Panc1 (cell line): ENCODE measurements at regions not wholly inside any gene's neighbourhood (a gene's known extent, or its start where the extent isn't known, plus 50 kb on each side); places are given as distances from the start of the nearest gene placed in this dataset.

Experiments
- ATAC-seq: fragments of 200-7000 bp; cut with Tn5 transposase; 2 replicates; pipeline ENCODE4 v1.9.1; 2020; ENCODE audit warnings: mild to moderate bottlenecking, moderate library complexity
- BruUV-seq: library from RNA; stranded (reverse); fragments of 400-500 nt; replicated peaks from 2 replicates; lab custom pipeline; 2021; lab: Mats Ljungman, UMichigan
- CTCF ChIA-PET: fragments of 300-600 bp; sonication (Branson Sonifier 250); formaldehyde crosslinking; loops from one replicate; lab custom pipeline; 2022; ENCODE audit warnings: antibody characterized with exemption; lab: Charles Lee
- POLR2A ChIA-PET: fragments of 300-600 bp; sonication (Branson Sonifier 250); formaldehyde crosslinking; loops from one replicate; lab custom pipeline; 2022; ENCODE audit warnings: antibody characterized with exemption; lab: Charles Lee
- DNase-seq: peaks from one replicate; pipeline ENCODE4 v3.0.0-alpha.2; 2010; ENCODE audit warnings: low read depth, low spot score
- H3K27ac ChIP-seq: 2 replicates; pipeline ENCODE4 v1.5.1; 2011; ENCODE audit warnings: mild to moderate bottlenecking, low read length, inconsistent platforms
- H3K27me3 ChIP-seq: fragments of 200-500 bp; sonication (Bioruptor generic); 2 replicates; pipeline ENCODE4 v1.6.0; 2014; ENCODE audit warnings: low read length, inconsistent platforms; ENCODE audit not compliant: control insufficient read depth, insufficient read depth
- H3K36me3 ChIP-seq: fragments of 200-500 bp; sonication (Bioruptor generic); 2 replicates; pipeline ENCODE4 v1.5.1; 2014; ENCODE audit warnings: inconsistent platforms, mild to moderate bottlenecking, low read length, moderate library complexity; ENCODE audit not compliant: control insufficient read depth, insufficient read depth
- H3K4me1 ChIP-seq: 2 replicates; pipeline ENCODE4 v1.5.1; 2011; ENCODE audit warnings: inconsistent platforms, mild to moderate bottlenecking, low read length, moderate library complexity; ENCODE audit not compliant: control insufficient read depth, insufficient read depth
- H3K4me3 ChIP-seq, 2 experiments: 2 replicates each; pipeline ENCODE4 v1.5.1; 2011 to 2012; ENCODE audit warnings: low read depth in 2 of 2, low read length in 2 of 2, mild to moderate bottlenecking in 2 of 2, inconsistent platforms in 1 of 2, moderate library complexity in 1 of 2
- H3K9me3 ChIP-seq: fragments of 200-500 bp; sonication (Bioruptor generic); 2 replicates; pipeline ENCODE4 v1.5.1; 2014; ENCODE audit warnings: low read depth, mild to moderate bottlenecking, inconsistent platforms, low read length, moderate library complexity; ENCODE audit not compliant: control insufficient read depth, insufficient read depth
- POLR2AphosphoS5 ChIP-seq: IDR thresholded peaks from 2 replicates; pipeline ENCODE4 v1.6.1; 2012; ENCODE audit warnings: mild to moderate bottlenecking, low read depth, low read length, moderate library complexity
- SIN3A ChIP-seq: IDR thresholded peaks from 2 replicates; pipeline ENCODE4 v1.6.1; 2012; ENCODE audit warnings: low read depth, mild to moderate bottlenecking, low read length, moderate library complexity, borderline replicate concordance; ENCODE audit not compliant: insufficient read depth
- TCF7L2 ChIP-seq: IDR thresholded peaks from 2 replicates; pipeline ENCODE4 v1.6.1; 2011; ENCODE audit warnings: mild to moderate bottlenecking, low read depth, low read length, inconsistent platforms
- in situ Hi-C: cut with HindIII; loops from 2 replicates; pipeline ENCODE4 v1.10.0; 2016; ENCODE audit warnings: low sequenced_read_pairs, low pct_unique_long_range_greater_than_20kb
- intact Hi-C: fragments of 100-400 bp; cut with micrococcal nuclease; formaldehyde crosslinking; loops from one replicate; pipeline ENCODE4 v1.10.0; 2022; ENCODE audit not compliant: unreplicated experiment
- TF ChIP-seq, protein P1 (sequence below), 2 experiments: IDR thresholded peaks; 2 replicates each; pipeline ENCODE4 v1.6.1; 2011 to 2012; ENCODE audit warnings: low read depth in 2 of 2, control low read depth in 1 of 2, low read length in 1 of 2, mild to moderate bottlenecking in 1 of 2, moderate library complexity in 1 of 2; ENCODE audit not compliant: insufficient read depth in 1 of 2
- TF ChIP-seq, protein P2 (sequence below): fragments of 450-650 bp; IDR thresholded peaks from 2 replicates; pipeline ENCODE4 v1.5.1; 2017; ENCODE audit warnings: mild to moderate bottlenecking

DNA sequence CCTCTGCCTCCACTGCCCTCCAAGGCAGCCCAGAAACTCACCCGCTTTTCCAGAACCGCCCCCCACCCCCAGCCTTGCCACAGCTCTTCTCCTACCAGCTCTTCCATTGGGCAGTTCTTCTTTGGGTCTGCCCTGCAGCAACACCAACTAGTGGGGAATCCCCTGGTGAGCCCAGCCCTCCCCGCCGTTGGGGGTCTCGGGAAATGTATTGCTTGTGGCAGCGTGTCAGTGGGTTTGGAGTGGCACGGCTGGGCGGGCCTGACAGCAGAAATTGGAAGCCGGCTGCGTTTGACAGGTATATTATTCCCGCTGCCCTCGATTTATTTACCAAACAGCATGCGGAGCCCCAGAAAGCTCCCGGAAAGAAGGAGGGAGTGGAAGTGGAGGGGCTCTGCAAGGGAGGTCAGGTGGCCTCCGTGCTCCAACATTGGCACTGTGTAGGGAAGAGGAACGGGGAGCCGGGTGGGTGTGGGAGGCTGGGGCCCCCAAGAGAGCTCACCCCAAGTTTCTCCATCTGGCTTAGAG lies 65.2 kb upstream of the NECTIN1 start:
- H3K27me3 ChIP-seq = no peaks in the 10 kb centered on the region
- ATAC-seq = no peak
- no peak overlapping the region for H3K4me3 ChIP-seq
- ChIA-PET POLR2A (no interaction called here), CTCF (no interaction called here)
- H3K36me3 ChIP-seq = no peaks in the 10 kb centered on the region
- no peak for DNase-seq
- intact Hi-C loops (no loop called here), in situ Hi-C loops (no loop called here)
- peaks cover 10% of the 10 kb centered on the region for H3K4me1 ChIP-seq
- no peak for TF ChIP-seq SIN3A
- TF ChIP-seq, protein P1, sequence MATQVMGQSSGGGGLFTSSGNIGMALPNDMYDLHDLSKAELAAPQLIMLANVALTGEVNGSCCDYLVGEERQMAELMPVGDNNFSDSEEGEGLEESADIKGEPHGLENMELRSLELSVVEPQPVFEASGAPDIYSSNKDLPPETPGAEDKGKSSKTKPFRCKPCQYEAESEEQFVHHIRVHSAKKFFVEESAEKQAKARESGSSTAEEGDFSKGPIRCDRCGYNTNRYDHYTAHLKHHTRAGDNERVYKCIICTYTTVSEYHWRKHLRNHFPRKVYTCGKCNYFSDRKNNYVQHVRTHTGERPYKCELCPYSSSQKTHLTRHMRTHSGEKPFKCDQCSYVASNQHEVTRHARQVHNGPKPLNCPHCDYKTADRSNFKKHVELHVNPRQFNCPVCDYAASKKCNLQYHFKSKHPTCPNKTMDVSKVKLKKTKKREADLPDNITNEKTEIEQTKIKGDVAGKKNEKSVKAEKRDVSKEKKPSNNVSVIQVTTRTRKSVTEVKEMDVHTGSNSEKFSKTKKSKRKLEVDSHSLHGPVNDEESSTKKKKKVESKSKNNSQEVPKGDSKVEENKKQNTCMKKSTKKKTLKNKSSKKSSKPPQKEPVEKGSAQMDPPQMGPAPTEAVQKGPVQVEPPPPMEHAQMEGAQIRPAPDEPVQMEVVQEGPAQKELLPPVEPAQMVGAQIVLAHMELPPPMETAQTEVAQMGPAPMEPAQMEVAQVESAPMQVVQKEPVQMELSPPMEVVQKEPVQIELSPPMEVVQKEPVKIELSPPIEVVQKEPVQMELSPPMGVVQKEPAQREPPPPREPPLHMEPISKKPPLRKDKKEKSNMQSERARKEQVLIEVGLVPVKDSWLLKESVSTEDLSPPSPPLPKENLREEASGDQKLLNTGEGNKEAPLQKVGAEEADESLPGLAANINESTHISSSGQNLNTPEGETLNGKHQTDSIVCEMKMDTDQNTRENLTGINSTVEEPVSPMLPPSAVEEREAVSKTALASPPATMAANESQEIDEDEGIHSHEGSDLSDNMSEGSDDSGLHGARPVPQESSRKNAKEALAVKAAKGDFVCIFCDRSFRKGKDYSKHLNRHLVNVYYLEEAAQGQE (IDR thresholded peaks at IDR 0.05; ENCODE audit: insufficient read depth in 1 of 2, low read depth in 2 of 2, low read length in 1 of 2) = no peak
- no peak overlapping the region for H3K27ac ChIP-seq
- BruUV-seq = no TSS peak
- H3K9me3 ChIP-seq = no peaks in the 10 kb centered on the region

DNA sequence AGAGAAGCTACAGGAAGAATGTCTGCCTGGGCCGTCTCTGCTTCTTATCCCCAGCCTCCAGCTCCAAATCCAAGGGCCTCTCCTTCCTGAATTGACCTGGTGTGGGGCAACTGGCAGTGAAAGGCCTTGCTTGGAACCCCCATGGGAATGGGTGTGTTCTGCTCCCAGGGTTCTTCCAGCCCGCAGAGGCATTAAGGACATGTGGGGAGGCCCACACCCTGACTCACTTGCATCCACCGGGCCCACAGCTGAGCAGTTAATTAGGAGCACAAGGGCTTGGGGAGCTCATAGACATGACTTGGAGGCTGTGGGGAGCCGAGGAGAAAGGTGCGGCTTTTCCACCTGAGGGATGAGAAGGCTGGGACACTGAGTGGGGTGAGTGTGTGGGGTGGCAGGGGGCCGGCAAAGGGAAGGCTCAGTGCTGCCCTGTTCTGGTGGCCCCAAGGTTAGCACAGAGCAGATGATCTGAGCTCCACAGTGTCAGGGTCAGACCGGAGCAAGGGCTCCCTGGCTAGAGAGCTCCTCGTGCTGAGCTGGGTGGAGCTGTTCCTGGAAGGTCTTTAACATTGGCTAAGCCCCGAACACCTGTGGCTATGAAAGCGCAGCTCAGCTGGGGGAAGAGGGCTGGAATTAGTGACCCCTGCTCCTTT lies 64.5 kb upstream of the NECTIN1 start:
- BruUV-seq = no TSS peak
- Histone ChIP-seq H3K27me3 (no peaks in the 10 kb centered on the region), H3K9me3 (no peaks in the 10 kb centered on the region), H3K4me1 (peaks cover 10% of the 10 kb centered on the region), H3K27ac (no peak overlapping the region), H3K36me3 (no peaks in the 10 kb centered on the region), H3K4me3 (no peak overlapping the region)
- intact Hi-C loops (no loop called here), in situ Hi-C loops (no loop called here)
- TF ChIP-seq, protein P2, sequence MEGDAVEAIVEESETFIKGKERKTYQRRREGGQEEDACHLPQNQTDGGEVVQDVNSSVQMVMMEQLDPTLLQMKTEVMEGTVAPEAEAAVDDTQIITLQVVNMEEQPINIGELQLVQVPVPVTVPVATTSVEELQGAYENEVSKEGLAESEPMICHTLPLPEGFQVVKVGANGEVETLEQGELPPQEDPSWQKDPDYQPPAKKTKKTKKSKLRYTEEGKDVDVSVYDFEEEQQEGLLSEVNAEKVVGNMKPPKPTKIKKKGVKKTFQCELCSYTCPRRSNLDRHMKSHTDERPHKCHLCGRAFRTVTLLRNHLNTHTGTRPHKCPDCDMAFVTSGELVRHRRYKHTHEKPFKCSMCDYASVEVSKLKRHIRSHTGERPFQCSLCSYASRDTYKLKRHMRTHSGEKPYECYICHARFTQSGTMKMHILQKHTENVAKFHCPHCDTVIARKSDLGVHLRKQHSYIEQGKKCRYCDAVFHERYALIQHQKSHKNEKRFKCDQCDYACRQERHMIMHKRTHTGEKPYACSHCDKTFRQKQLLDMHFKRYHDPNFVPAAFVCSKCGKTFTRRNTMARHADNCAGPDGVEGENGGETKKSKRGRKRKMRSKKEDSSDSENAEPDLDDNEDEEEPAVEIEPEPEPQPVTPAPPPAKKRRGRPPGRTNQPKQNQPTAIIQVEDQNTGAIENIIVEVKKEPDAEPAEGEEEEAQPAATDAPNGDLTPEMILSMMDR = no peak
- no peak for TF ChIP-seq SIN3A
- no peak for TF ChIP-seq POLR2AphosphoS5
- TF ChIP-seq, protein P1 (IDR thresholded peaks at IDR 0.05; ENCODE audit: insufficient read depth in 1 of 2, low read depth in 2 of 2, low read length in 1 of 2) = no peak
- TF ChIP-seq TCF7L2 = no peak
- ChIA-PET POLR2A (no interaction called here), CTCF (interaction anchor here (0.7 to 1.2 kb wide), 2 partner anchors 59 to 64 kb away, joined by 3 read pairs; no protein-coding TSS in a partner anchor)
- ATAC-seq (no peak), DNase-seq (no peak)
